CMK (cell line): ENCODE measurements at regions not wholly inside any gene's neighbourhood (a gene's known extent, or its start where the extent isn't known, plus 50 kb on each side); places are given as distances from the start of the nearest gene placed in this dataset.
"Not testable (repeated sequence)": the region's sequence is repeated elsewhere in the genome, so short reads cannot be mapped to it uniquely, and the experiment has no call there.

Source experiments
- DNase-seq: peaks from one replicate; pipeline ENCODE4 v3.0.0-alpha.2; 2010; ENCODE audit warnings: low read depth

DNA sequence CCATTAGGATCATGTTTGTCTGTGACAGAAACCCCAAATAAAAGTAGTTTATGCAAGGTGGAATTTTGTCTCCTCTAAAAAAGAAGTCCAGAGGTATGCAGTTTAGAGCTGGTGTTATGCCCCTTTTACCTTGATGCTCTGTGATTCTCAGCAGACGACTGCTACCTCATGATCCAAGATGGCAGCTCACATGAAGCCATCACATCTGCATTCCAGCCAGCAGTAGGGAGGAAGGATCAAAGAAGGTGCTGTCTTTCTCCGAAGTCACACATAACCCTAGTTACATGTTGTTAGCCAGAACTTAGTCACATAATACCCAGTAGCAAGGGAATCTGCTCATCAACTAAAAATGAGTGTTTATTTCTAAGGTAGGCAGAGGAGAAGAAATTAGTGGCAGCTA is 135.7 kb upstream of the HS3ST2 start:
- DNase-seq: no peak

- no peak for DNase-seq
Measured at GRCh38 chr16:22681554-22682291, 132.2 kb upstream of the HS3ST2 start.

- DNase-seq: no peak
Measured at GRCh38 chr16:22683258-22683657, 130.7 kb upstream of the HS3ST2 start.

GRCh38 chr16:22683730-22684573 is 130.0 kb upstream of the HS3ST2 start:
- no peak for DNase-seq

GRCh38 chr16:22684574-22685458 is 129.1 kb upstream of the HS3ST2 start:
- no peak for DNase-seq

- no peak for DNase-seq
Measured at GRCh38 chr16:22685459-22685830, 128.5 kb upstream of the HS3ST2 start.

DNA sequence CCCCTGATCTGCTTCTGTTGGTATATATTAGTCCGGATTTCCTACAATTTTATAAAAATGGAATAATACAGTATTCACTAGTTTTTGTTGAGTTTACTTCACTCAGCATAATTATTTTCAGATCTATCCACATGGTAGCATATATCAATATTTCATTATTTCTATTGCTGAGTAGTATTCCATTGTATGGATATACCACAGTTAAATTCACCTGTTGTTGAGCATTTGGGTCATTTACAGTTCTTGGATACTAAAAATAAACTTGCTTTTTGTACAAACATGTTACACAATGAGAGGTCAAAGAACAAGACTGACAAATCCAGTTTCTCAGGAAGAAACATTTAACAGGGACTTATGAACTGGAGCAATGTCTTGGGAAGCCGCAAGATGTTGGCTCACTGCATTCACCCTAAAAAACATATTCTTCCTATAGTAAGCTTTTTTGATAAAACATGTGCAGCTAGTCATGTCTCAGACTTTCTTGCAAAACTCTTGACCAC is 126.9 kb upstream of the HS3ST2 start:
- DNase-seq: no peak

GRCh38 chr16:22688463-22688862 is 125.5 kb upstream of the HS3ST2 start:
- DNase-seq: no peak

DNA sequence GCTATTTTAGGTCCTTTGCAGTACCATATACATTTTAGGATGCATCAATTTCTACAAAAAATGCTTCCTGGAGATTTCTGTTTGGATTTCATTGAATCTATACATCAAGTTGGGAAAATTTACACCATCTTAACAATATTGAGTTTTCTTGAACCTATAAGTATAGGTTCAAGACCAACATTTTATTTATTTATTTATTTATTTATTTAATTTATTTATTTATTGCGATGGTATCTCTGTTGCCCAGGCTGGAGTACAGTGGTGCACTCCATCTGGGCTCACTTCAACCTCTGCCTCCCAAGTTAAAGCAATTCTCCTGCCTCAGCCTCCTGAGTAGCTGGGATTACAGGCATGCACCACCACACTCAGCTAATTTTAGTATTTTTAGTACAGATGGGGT is 125.0 kb upstream of the HS3ST2 start:
- DNase-seq: no peak

DNA sequence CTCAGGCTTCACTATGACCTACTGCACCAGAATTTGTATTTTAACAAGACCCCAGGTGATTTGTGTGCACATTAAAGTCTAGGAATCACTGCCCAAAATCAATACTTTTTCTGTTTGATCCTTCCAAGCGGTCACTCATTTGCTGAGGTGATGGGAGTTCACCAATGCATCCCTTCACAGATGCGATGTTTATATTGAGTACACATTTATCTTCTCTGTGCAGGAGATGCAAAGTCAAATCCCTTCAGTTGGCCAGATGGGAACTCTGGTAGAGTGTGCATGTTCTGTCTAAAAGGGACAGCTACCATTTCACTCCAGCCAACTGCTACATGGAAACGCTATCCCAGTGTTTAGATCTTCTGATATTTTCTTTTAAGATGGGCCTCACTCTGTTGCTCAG is 122.6 kb upstream of the HS3ST2 start:
- DNase-seq: no peak

GRCh38 chr16:22692034-22692433 is 121.9 kb upstream of the HS3ST2 start:
- DNase-seq: no peak

GRCh38 chr16:22692916-22693637 is 120.9 kb upstream of the HS3ST2 start:
- DNase-seq: no peak

DNA sequence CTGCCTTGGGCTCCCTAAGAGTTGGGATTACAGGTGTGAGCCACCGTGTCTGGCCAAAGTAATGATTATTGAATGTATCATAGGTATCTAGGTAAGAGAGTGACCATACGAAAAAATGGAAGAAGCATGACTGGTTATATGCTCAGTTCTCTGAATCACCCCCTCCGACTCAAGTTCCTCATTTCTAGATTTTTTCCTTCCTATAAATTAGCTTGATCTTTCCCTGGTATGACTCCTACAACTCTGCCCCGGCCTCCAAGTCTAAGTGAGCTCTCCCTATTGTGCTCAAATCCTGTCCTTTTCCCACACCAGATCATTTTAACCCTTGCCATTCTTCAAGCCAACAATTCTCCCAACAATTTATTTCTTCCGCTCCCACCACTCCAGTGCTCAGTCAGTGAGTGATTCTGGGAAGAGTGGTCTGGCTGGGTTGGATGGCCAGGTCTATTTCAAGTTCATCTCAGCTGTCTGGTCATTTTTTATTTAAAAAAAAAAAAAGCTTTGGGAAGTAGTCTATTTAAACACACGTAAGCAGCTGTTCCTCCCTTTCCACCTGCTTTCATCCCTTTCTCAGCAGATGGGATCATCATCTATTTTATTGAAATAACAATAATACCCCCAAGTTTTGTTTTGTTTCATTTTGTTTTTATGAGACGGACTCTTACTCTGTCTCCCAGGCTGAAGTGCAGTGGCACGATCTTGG is 120.2 kb upstream of the HS3ST2 start:
- DNase-seq: no peak

GRCh38 chr16:22694887-22695382 is 119.0 kb upstream of the HS3ST2 start:
- DNase-seq: no peak

DNA sequence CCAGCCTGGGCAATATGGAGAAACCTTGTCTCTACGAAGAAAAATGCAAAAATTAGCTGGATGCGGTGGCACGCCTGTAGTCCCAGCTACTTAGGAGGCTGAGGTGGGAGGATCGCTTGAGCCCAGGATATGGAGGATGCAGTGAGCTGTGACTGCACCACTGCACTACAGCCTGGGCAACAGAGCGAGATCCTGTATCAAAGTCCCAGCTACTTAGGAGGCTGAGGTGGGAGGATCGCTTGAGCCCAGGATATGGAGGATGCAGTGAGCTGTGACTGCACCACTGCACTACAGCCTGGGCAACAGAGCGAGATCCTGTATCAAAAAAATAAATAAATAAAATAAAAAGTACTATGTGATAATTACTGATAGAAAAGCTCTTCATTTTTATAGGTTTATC is 118.2 kb upstream of the HS3ST2 start:
- DNase-seq: not testable (repeated sequence)

DNA sequence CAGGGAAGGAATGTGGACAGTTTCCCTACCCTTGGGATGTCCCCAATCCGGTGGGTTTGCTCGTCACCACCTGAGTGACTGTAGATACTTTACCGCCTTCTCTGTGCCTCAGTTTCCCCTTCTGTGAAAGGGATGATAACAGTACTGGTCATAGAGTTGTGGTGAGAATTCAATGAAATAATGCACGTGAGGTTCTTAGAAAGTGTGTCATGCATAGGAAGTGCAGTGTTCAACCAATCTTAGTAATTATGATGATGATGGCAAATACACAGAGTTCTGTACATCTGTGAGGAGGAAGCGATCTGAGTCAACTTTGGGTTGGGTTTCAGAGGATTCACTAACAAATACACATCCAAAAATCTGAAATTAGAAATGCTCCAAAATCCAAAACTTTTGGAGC is 114.6 kb upstream of the HS3ST2 start:
- no peak for DNase-seq

DNA sequence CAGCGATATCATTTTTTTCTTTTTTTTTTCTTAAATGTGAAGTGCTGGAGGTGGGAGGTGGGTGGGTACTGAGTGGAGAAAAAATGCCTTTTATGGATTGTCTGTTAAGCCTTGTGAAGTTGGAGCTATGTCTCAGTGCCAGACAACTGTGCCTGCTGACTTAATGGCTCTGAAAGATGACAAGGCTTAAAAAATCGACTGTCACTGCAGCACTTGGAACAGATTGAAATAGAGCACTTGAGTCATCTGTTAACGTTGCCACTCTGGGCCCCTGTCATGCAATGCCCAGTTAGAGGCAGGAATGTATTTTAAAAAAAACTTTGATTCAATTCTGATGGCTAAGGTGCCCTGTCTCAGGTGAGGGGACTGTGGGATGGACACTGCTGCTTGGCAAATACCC is 108.2 kb upstream of the HS3ST2 start:
- DNase-seq: no peak

GRCh38 chr16:22710326-22710725 is 103.6 kb upstream of the HS3ST2 start:
- DNase-seq: no peak

GRCh38 chr16:22711847-22712246 is 102.1 kb upstream of the HS3ST2 start:
- no peak for DNase-seq

DNA sequence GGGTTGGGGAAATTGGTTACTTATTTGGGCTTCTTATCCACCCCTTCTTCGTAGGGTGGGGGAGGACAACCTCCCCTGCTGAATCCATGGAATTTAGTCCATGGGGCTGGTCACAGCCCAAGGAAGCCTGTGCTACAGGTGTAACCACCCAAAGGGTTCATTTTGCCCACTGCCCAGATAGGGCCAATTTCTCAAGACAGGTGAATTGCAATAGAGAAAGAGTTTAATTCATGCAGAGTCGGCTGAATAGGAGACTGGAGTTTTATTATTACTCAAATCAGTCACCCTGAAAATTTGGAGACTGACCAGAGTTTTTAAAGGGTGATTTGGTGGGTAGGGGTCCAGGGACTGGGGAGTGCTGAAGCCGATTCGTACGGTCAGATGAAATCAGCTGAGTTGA is 101.5 kb upstream of the HS3ST2 start:
- DNase-seq: no peak

DNA sequence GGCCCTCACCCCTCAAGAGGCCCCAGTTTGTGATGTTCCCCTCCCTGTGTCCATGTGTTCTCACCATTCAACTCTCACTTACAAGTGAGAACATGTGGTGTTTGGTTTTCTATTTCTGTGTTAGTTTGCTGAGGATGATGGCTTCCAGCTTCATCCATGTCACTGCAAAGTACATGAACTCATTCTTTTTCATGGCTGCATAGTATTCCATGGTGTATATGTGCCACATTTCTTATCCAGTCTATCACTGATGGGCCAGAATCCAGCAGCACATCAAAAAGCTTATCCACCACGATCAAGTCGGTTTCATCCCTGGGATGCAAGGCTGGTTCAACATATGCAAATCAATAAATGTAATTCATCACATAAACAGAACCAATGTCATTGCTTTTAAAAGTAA is 95.4 kb upstream of the HS3ST2 start:
- not testable (repeated sequence) for DNase-seq
